HG02973 (cell line): ENCODE measurements at regions not wholly inside any gene's neighbourhood (a gene's known extent, or its start where the extent isn't known, plus 50 kb on each side); places are given as distances from the start of the nearest gene placed in this dataset.

ENCODE experiments used
- ATAC-seq: cut with Tn5 transposase; IDR thresholded peaks from one replicate; pipeline ENCODE4 v1.9.1; 2021; ENCODE audit warnings: moderate library complexity; ENCODE audit not compliant: unreplicated experiment

DNA sequence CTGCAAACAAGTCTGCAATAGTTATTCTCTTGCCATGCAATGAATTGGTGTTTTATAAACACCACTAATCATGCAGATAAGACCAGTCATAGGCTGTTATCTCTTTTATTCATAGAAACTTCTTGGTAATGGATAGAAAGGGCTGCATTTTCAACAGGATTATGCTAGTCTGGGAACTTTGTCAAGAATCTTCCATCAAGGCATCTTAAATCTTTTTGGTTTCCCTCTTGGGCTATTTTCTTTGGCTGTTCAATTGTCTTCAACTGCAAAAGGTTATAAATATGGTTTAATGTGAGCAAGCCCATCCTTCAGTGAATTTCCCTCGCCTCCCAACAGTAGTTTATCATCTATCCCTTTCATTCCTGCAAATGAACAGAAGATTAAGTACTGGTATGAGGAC, 59.0 kb upstream of the MINAR1 start:
- no peak for ATAC-seq

DNA sequence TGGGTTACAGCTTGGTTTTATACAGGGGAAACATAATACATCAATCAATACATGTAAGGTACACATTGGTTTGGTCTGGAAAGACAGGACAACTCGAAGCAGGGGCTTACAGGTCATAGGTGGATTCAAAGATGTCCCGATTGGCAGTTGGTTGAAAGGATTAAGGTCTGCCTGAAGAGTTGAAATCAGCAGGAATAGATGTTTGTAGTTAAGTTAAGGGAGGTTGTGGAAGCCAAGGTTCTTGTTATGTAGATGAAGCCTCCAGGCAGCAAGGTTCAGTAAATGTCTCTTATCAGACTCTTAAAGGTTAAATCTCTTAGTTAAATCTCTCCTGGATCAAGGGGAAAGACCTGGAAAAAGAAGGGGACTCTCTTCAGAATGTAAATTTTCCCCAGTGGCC, 58.4 kb upstream of the MINAR1 start:
- ATAC-seq: no peak

DNA sequence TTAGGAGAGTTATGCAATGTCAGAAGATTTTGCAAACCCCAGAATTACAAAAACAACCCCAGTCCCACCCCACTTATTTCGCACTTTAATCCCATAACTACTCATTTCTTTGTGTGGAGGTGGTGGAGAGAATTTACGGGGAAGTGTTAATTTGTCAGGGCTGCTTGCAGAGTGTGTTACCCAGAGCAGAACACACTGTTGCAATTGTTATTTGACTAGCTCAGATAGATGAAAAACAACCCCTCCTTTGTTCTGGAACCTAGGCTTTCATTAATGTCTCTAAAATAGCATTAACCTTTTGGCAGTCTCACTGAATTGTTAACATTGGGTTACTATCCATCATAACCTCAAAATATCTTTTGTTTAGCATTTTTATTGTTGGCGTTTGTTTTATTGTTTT, 55.8 kb upstream of the MINAR1 start:
- ATAC-seq: no peak

GRCh38 chr15:79378394-79379109, 53.6 kb upstream of the MINAR1 start:
- no peak for ATAC-seq

- ATAC-seq: peak; percentile 73
These were observed 51.2 kb upstream of the MINAR1 start for GRCh38 chr15:79380755-79381497.

DNA sequence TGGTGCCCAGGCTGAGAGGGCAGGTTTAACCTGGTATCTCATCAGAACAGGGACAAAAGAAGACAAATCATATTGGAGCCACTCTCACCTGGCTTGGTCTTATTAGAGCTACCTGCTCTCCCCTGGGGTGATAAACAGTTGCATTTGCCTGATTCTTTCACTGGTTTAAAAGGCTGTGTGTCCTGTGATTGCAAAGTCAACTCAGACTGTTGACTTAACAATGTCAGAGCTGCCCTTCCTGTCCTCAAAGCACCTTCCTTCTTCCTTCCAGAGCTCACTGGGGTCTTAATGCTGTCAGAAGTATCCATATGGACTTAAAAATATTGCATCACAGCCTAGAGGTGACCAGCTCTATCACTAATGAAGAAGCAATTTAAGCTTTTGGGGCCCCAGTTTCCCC, 50.5 kb upstream of the MINAR1 start:
- no peak for ATAC-seq
